B cell (primary cell): ENCODE measurements at regions not wholly inside any gene's neighbourhood (a gene's known extent, or its start where the extent isn't known, plus 50 kb on each side); places are given as distances from the start of the nearest gene placed in this dataset.

Experiments
- CTCF ChIP-seq: fragments of 200-600 bp; IDR thresholded peaks from one replicate; pipeline ENCODE4 v1.8.0; 2022; ENCODE audit warnings: antibody characterized with exemption, mild to moderate bottlenecking
- EZH2 ChIP-seq: IDR thresholded peaks from 2 replicates; pipeline ENCODE4 v1.6.1; 2012; ENCODE audit warnings: borderline replicate concordance, low read depth, mild to moderate bottlenecking, moderate library complexity, low read length; ENCODE audit not compliant: insufficient read depth, poor library complexity, severe bottlenecking

GRCh38 chr1:168987330-168987729 is 119.2 kb upstream of the ATP1B1 start:
- TF ChIP-seq CTCF = no peak
- TF ChIP-seq EZH2 = no peak
